ENCODE measurements at regions not wholly inside any gene's neighbourhood (a gene's known extent, or its start where the extent isn't known, plus 50 kb on each side); places are given as distances from the start of the nearest gene placed in this dataset.

- DNase-seq (no peak), ATAC-seq (ENCODE audit: poor library complexity) (no peak)
- intact Hi-C loops (cut with DNase I): no loop called here
Observed at GRCh38 chr1:42096554-42096953, 56.7 kb upstream of the GUCA2B start.

DNA sequence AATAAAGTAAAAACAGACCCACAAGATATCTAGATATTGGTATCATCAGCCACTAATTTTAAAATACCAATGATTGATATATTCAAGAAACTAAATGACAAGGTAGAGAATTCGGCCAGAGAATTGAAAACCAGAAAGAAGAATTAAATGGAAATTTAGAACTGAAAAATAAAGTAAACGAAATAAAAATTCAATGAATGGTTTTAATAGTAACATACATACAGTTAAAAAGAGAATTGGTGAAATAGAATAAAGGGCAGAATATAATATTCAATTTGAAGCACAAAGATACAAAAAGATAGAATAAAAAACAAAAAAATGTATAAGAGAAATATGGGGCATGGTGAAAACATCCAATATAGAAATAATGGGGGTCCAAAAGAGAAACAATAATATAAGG, 64.0 kb upstream of the GUCA2B start:
- intact Hi-C loops (cut with DNase I): no loop called here
- ATAC-seq (ENCODE audit: poor library complexity) (no peak), DNase-seq (no peak)

DNA sequence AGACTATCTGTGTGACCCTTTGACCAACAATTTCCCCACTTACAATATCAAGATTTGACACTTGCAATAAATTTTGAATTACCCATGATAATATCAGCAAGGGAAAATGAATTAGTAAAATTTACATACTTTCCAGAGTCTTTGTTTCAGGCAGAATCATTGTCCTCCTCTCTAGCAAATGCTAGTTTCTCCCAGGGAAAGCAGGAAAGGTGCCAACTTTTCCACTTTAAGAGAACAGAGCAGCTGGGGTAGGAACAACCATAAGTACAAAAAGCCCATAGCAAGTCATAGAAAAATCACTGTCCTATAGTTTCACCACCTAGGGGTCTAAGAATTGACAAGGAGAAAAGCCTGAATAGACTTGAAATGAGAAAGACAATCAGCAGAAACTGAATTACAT, 67.1 kb upstream of the GUCA2B start:
- DNase-seq: no peak
- intact Hi-C loops (cut with DNase I): no loop called here
- no peak for ATAC-seq (ENCODE audit: poor library complexity)

DNA sequence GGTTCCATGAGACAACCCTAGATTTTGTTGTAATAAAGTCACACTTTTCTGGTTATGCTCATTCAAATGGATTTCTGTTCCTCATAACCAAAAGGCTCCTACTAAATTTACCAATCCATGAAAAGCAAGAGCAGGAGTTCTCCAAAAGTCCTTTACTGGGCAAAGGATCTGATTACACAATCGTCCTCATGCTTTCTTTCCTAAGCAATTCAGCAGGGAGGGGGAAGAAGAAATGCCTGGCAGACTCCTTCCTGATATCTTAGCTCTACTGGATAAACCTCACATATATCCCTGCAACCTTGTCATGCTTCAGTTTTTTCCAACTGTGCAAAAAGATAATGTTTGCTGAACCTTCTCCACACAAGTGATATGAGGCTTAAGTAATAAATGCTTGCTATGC, 67.6 kb upstream of the GUCA2B start:
- ATAC-seq (ENCODE audit: poor library complexity): no peak
- no peak for DNase-seq
- intact Hi-C loops (cut with DNase I): no loop called here

GRCh38 chr1:42081475-42081874, 71.7 kb upstream of the GUCA2B start:
- ATAC-seq (ENCODE audit: poor library complexity) (peak; percentile 60), DNase-seq (peak; percentile 39)
- intact Hi-C loops (cut with DNase I): no loop called here

GRCh38 chr1:42075179-42075578, 78.0 kb upstream of the GUCA2B start:
- no peak for DNase-seq
- no peak for ATAC-seq (ENCODE audit: poor library complexity)
- intact Hi-C loops (cut with DNase I): no loop called here

- intact Hi-C loops (cut with DNase I): no loop called here
- DNase-seq (no peak), ATAC-seq (ENCODE audit: poor library complexity) (no peak)
Observed at GRCh38 chr1:42070996-42071395, 82.2 kb upstream of the GUCA2B start.

DNA sequence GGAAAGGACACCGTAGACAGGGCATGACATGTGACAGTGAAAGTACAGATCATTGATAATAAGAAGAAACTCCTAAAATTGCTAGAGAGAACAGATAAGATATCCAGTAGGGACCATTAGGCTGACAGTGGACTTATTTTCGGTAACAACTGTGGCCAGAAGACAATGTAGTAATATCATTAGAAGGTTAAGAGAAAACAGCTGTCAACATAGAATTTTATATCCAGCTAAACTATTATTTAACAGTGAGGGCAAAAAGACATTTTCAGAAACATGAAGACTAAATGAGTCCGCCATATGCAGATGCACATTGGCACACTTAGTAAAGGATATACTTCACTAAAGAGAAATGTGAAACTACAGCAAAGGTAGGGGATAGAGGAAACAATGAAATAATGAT, 95.4 kb upstream of the GUCA2B start:
- DNase-seq: no peak
- intact Hi-C loops (cut with DNase I): no loop called here
- no peak for ATAC-seq (ENCODE audit: poor library complexity)

DNA sequence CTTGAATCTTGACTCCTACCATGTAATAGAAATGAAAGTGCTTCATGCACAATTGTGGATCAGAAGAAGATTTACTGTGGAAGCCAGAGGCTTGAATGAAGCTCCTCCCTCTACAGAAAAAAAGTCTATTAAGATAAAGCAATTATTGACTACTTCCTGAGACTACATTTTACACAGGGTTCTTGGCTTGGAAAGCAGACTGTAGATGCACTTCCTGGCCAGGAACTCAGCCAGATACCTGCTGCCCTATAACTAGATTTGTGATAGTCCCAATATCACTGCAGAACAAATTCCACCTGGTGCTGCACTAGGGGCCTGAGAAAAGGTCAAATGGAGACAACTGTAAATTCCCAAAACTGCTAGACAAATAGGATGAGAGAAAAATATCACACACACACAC, 96.8 kb upstream of the GUCA2B start:
- intact Hi-C loops (cut with DNase I): no loop called here
- ATAC-seq (ENCODE audit: poor library complexity) (no peak), DNase-seq (no peak)

DNA sequence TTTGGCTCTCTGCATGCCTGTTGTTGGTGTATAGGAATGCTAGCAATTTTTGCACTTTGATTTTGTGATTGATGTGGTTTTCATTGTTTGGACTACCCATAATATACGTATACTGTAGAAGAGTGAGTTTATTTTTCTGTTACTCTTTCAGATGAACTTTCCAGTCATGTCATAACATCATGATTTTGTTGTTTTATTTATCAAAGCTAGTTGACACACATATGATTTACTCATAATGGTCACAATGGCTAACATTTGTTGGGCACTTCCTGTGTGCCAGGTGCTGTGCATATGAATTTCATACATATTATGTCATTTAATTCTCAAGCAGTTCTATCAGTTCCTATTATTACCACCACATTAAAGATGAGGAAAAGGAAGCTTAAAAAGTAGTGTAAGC, 98.1 kb upstream of the GUCA2B start:
- intact Hi-C loops (cut with DNase I): no loop called here
- DNase-seq (no peak), ATAC-seq (ENCODE audit: poor library complexity) (no peak)

DNA sequence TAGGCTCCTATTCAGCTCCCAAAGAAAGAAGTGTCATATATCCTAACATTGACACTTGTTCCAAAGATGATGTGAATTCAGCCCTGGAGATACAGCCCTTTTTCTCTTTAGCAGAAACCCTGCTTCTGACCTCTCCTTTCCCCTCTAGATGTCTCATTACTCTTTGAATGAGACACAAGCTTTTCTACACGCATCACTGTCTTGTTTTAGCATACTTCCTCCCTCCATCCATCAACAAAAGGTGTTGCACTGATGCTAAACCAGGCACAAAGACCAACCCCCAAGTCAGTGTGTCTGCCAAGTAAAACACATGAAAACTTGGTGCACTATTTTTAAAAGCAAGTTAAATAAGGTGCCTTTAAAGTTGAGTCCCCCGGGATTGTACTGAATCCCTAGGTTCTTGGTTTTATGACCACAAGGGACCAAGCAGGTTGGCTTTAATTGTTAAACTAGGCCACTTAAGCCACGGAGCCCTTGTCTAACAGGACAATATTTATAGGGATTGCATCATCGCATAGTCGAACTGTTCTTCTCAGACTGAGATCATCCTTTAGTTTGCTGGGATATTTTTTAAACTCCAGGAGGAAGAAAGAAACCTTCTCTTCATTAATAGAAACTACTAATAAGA, 101.0 kb upstream of the GUCA2B start:
- ATAC-seq (ENCODE audit: poor library complexity) (no peak), DNase-seq (no peak)
- intact Hi-C loops (cut with DNase I): no loop called here

DNA sequence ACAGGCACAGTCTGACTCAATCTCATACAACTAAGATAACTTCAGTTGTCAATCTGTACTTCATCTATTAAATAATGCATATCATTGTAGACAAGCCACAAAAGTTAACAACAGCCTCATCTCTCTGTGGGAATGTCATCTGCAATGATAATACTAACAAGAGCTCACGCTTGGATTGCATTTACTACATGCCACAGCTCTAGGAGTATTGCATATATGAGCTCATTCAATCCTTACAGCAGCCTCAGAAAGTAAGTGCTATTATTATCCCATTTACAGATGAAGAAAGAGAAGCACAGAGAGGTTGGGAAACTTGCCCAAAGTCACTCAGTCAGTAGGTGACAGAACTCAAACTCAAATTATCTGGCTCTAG, 105.7 kb upstream of the GUCA2B start:
- DNase-seq (no peak), ATAC-seq (ENCODE audit: poor library complexity) (no peak)
- intact Hi-C loops (cut with DNase I): loop anchor here (10.0 kb wide), 1 partner anchor 133 kb away; the partner anchor contains the start of gene HIVEP3

DNA sequence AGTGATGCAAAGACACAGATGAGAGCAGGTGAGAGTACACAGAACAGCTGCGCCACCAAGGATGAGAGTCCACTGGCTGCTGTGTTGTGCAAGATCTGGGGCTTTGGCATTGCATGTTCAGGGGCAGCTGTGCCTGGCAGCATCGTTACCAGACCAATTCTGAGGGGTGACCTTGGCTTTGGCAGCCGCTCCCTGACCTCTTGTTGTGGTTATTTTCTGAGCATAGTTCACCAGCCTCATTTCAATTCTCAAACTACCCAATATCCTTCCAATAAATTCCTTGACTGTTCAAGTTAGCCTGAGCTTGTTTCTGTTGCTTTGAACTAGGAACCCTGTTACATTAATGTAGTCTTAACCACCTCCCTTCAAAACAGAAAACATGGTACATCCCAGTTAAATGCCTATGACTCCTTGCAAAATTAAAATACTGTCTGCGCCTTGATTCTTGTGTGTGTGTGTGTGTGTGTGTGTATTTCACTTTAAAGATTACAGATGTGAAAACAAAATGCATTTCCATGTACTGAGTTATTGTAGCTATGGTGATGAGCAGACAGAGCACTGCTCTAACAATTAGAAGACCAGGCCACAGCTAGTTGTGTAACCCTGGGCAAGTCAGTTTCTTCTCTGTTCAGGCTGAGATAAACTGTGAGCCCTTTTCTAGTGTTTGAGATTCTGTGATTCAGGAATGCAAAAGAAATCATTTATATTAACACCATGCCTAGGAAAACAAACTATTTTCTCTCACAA, 106.3 kb upstream of the GUCA2B start:
- DNase-seq: peak; percentile 49
- intact Hi-C loops (cut with DNase I): loop anchor here (10.0 kb wide), 1 partner anchor 132 kb away; the partner anchor contains the start of gene HIVEP3
- peak; percentile 88 for ATAC-seq (ENCODE audit: poor library complexity)

DNA sequence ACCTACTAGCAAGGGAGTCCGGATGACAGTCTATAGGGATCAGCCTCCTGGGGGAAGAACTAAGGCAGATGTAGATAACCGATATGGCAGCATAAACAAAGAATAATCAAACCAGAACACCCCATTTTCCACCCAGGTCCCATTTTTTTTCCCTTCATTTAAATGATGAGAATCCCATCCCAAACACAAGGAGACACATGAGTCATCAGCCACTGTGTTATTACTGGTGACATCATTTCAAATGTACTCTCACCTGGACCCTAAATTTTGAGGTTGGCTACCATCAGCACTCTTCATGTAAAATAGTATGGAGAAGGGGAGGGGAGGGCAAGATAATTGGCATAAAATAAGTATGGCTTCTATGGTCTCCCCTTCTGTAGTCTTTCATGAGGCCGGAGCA, 108.9 kb upstream of the GUCA2B start:
- ATAC-seq (ENCODE audit: poor library complexity) (no peak), DNase-seq (no peak)
- intact Hi-C loops (cut with DNase I): loop anchor here (10.0 kb wide), 1 partner anchor 130 kb away; the partner anchor contains the start of gene HIVEP3

GRCh38 chr1:42043811-42044210, 109.4 kb upstream of the GUCA2B start:
- DNase-seq (no peak), ATAC-seq (ENCODE audit: poor library complexity) (no peak)
- intact Hi-C loops (cut with DNase I): loop anchor here (10.0 kb wide), 1 partner anchor 129 kb away; the partner anchor contains the start of gene HIVEP3

- intact Hi-C loops (cut with DNase I): loop anchor here (10.0 kb wide), 1 partner anchor 128 kb away; the partner anchor contains the start of gene HIVEP3
- DNase-seq: no peak
- ATAC-seq (ENCODE audit: poor library complexity): no peak
Observed at GRCh38 chr1:42043182-42043581, 110.0 kb upstream of the GUCA2B start.

GRCh38 chr1:42041031-42041430, 112.2 kb upstream of the GUCA2B start:
- no peak for DNase-seq

DNA sequence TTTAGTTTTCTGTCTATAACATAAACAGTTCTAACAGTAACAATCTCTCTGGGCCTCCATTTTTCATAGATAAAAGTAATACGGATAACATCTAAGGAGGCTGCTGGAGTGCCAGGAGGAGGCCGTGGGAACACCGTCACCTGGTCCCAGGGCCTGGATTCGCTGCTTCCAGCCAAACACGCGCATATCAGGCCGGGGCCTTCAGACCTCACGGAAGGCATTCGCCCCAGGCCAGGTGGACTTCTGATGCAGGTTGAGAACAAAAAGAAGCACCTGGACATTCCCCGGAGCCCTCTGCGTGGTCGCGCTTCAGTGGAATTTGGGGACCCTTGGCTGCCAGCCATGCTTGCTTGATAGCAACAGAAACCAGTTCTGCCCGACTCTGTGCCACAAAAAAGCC, 113.1 kb upstream of the GUCA2B start:
- DNase-seq (no peak), ATAC-seq (ENCODE audit: poor library complexity) (no peak)
- intact Hi-C loops (cut with DNase I): loop anchor here (10.0 kb wide), 1 partner anchor 125 kb away; the partner anchor contains the start of gene HIVEP3

More at GRCh38 chr1:42041031-42041430, 112.2 kb upstream of the GUCA2B start:
- no peak for ATAC-seq (ENCODE audit: poor library complexity)
- intact Hi-C loops (cut with DNase I): loop anchor here (10.0 kb wide), 1 partner anchor 126 kb away; the partner anchor contains the start of gene HIVEP3

- DNase-seq: no peak
- intact Hi-C loops (cut with DNase I): loop anchor here (10.0 kb wide), 1 partner anchor 203 kb away; no protein-coding TSS in a partner anchor
- no peak for ATAC-seq (ENCODE audit: poor library complexity)
Observed at GRCh38 chr1:42038261-42038660, 114.9 kb upstream of the GUCA2B start.

GRCh38 chr1:42037586-42037985, 115.6 kb upstream of the GUCA2B start:
- ATAC-seq (ENCODE audit: poor library complexity) (no peak), DNase-seq (no peak)
- intact Hi-C loops (cut with DNase I): loop anchor here (10.0 kb wide), 1 partner anchor 203 kb away; no protein-coding TSS in a partner anchor
